GM23248 (cell line): ENCODE measurements at regions not wholly inside any gene's neighbourhood (a gene's known extent, or its start where the extent isn't known, plus 50 kb on each side); places are given as distances from the start of the nearest gene placed in this dataset.

Experiments
- DNase-seq: peaks from one replicate; pipeline ENCODE4 v3.0.0-alpha.2; 2015
- H2AFZ ChIP-seq: fragments of 200-600 bp; sonication (generic); 2 replicates; pipeline ENCODE4 v1.6.1; 2016; ENCODE audit warnings: antibody characterized with exemption
- H3F3A ChIP-seq: fragments of 200-600 bp; sonication (generic); 2 replicates; pipeline ENCODE4 v1.6.1; 2016; ENCODE audit warnings: mild to moderate bottlenecking, antibody characterized with exemption, mixed run types; ENCODE audit not compliant: insufficient read depth
- H3K27ac ChIP-seq: fragments of 200-600 bp; sonication (generic); 2 replicates; pipeline ENCODE4 v1.5.1; 2016; ENCODE audit warnings: mild to moderate bottlenecking
- H3K27me3 ChIP-seq: fragments of 200-600 bp; sonication (generic); replicated peaks from 2 replicates; pipeline ENCODE4 v1.6.1; 2016; ENCODE audit warnings: mild to moderate bottlenecking; ENCODE audit not compliant: insufficient read depth
- H3K36me3 ChIP-seq: fragments of 200-600 bp; sonication (generic); 2 replicates; pipeline ENCODE4 v1.6.1; 2016; ENCODE audit warnings: low read depth, mild to moderate bottlenecking
- H3K4me1 ChIP-seq: fragments of 200-600 bp; sonication (generic); 2 replicates; pipeline ENCODE4 v1.6.1; 2016; ENCODE audit warnings: mild to moderate bottlenecking; ENCODE audit not compliant: insufficient read depth
- H3K4me2 ChIP-seq: fragments of 200-600 bp; sonication (generic); one replicate; pipeline ENCODE4 v1.6.1; 2016; ENCODE audit warnings: mild to moderate bottlenecking; ENCODE audit not compliant: unreplicated experiment
- H3K4me3 ChIP-seq: fragments of 200-600 bp; sonication (generic); 2 replicates; pipeline ENCODE4 v1.5.1; 2016; ENCODE audit warnings: mild to moderate bottlenecking
- H3K79me2 ChIP-seq: fragments of 200-600 bp; sonication (generic); 2 replicates; pipeline ENCODE4 v1.6.1; 2016; ENCODE audit warnings: mild to moderate bottlenecking; ENCODE audit not compliant: insufficient read depth
- H3K9ac ChIP-seq: fragments of 200-600 bp; sonication (generic); 2 replicates; pipeline ENCODE4 v1.6.1; 2016; ENCODE audit warnings: mild to moderate bottlenecking
- H3K9me2 ChIP-seq: fragments of 200-600 bp; sonication (generic); 2 replicates; pipeline ENCODE4 v1.6.1; 2016; ENCODE audit warnings: mixed run types, mild to moderate bottlenecking, moderate library complexity; ENCODE audit not compliant: insufficient read depth
- H3K9me3 ChIP-seq: fragments of 200-600 bp; sonication (generic); one replicate; pipeline ENCODE4 v1.6.1; 2017; ENCODE audit warnings: low read depth
- H4K20me1 ChIP-seq: fragments of 200-600 bp; sonication (generic); 2 replicates; pipeline ENCODE4 v1.6.0; 2016; ENCODE audit not compliant: insufficient read depth
- EZH2 ChIP-seq: fragments of 200-600 bp; sonication (generic); IDR thresholded peaks from 2 replicates; pipeline ENCODE4 v1.6.1; 2018; ENCODE audit warnings: antibody characterized with exemption, mild to moderate bottlenecking; ENCODE audit not compliant: insufficient read depth, poor library complexity, severe bottlenecking
- EZH2phosphoT487 ChIP-seq: fragments of 200-600 bp; sonication (generic); IDR thresholded peaks from 2 replicates; pipeline ENCODE4 v1.6.1; 2018; ENCODE audit warnings: antibody characterized with exemption, moderate library complexity, mild to moderate bottlenecking, low read depth; ENCODE audit not compliant: insufficient read depth
- WGBS, 2 experiments: methylation state at CpG; one replicate each; pipeline ENCODE4 v1.1.6; 2015 to 2017; ENCODE audit warnings: low lambda C conversion rate in 2 of 2, low coverage in 1 of 2; ENCODE audit errors: missing lambda C conversion rate in 2 of 2; 5-methylcytosine and 5-hydroxymethylcytosine counted together
- in situ Hi-C: fragments of 300-500 bp; cut with MboI; formaldehyde crosslinking; loops from 2 replicates; pipeline ENCODE4 v1.15.0; 2020

DNA sequence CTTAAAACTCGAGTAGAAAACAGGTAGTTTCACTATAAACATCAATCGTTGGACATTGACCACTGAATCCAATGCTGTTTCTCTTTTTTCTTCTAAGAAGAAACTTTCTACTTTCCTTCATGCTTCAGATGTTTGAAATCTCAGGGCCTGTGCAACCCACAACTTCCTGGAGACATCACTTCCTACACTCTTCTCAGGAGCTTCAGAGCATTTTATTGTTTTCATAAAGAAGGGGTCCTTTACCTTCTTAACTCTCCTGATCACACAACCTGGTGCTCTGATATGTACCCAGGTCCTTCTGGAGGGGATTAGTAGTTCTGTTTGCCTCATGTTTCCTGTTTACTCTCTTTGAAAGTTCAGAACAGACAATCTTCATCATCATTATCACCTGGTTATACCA is 113.0 kb upstream of the VAV3 start:
- H3K4me2 ChIP-seq: no peak overlapping the region
- TF ChIP-seq EZH2phosphoT487: no peak
- no peak for TF ChIP-seq EZH2
- H3K4me3 ChIP-seq: no peak overlapping the region
- H4K20me1 ChIP-seq: no peaks in the 10 kb centered on the region
- no peaks in the 10 kb centered on the region for H3F3A ChIP-seq
- no peak for DNase-seq
- no peak overlapping the region for H3K9ac ChIP-seq
- H3K27ac ChIP-seq: no peak overlapping the region
- H3K27me3 ChIP-seq: 0 out of 2 replicates have a peak, but pooled peaks cover 7% of the 10 kb centered on the region
- no peaks in the 10 kb centered on the region for H3K9me3 ChIP-seq
- no peaks in the 10 kb centered on the region for H3K9me2 ChIP-seq
- no peak overlapping the region for H2AFZ ChIP-seq
- H3K36me3 ChIP-seq: no peaks in the 10 kb centered on the region
- no peaks in the 10 kb centered on the region for H3K4me1 ChIP-seq
- H3K79me2 ChIP-seq: no peaks in the 10 kb centered on the region
- in situ Hi-C loops: no loop called here
- WGBS, 2 experiments: 72 to 79% methylated on average over 2 of the region's 2 CpGs

DNA sequence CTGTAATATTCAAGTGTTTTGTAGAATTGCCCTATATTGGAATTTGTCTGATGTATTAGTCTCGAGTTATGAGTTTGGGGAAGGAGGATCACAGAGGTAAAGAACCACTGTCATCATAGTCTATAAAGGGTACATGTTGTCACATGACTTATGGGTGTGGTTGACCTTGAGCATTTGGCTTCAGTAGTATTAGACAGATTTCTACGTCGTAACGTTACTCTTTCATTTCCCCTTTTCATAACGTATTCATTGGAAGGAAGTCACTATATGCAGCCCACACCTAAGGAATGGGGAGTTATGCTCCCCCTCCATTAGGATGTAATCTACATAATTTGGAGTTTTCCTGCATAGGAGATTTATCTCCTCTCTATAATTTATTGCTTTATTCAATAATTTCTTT is 110.1 kb upstream of the VAV3 start:
- no peaks in the 10 kb centered on the region for H3F3A ChIP-seq
- H3K9me3 ChIP-seq: no peaks in the 10 kb centered on the region
- no peak for TF ChIP-seq EZH2phosphoT487
- no peak for TF ChIP-seq EZH2
- peaks cover 16% of the 10 kb centered on the region; the same call in 1 of the 2 replicates for H3K27me3 ChIP-seq
- 43 to 44% methylated on average over 5 of the region's 5 CpGs for whole genome bisulfite sequencing, 2 experiments
- no peaks in the 10 kb centered on the region for H3K9me2 ChIP-seq
- H4K20me1 ChIP-seq: no peaks in the 10 kb centered on the region
- in situ Hi-C loops: no loop called here
- no peak overlapping the region for H2AFZ ChIP-seq
- H3K27ac ChIP-seq: no peak overlapping the region
- H3K79me2 ChIP-seq: no peaks in the 10 kb centered on the region
- H3K4me2 ChIP-seq: no peak overlapping the region
- H3K9ac ChIP-seq: no peak overlapping the region
- no peaks in the 10 kb centered on the region for H3K36me3 ChIP-seq
- no peak overlapping the region for H3K4me3 ChIP-seq
- H3K4me1 ChIP-seq: no peaks in the 10 kb centered on the region
- DNase-seq: no peak

- no peak overlapping the region for H3K9ac ChIP-seq
- H4K20me1 ChIP-seq: no peaks in the 10 kb centered on the region
- no peak for DNase-seq
- H3K27me3 ChIP-seq: peaks cover 19% of the 10 kb centered on the region; the same call in 1 of the 2 replicates
- no peaks in the 10 kb centered on the region for H3K4me1 ChIP-seq
- no peaks in the 10 kb centered on the region for H3K36me3 ChIP-seq
- no peak overlapping the region for H3K4me3 ChIP-seq
- H3F3A ChIP-seq: no peaks in the 10 kb centered on the region
- no peak overlapping the region for H3K27ac ChIP-seq
- H3K79me2 ChIP-seq: no peaks in the 10 kb centered on the region
- no peak overlapping the region for H3K4me2 ChIP-seq
- no peak overlapping the region for H2AFZ ChIP-seq
- WGBS, 2 experiments: 4 to 11% methylated on average over 1 of the region's 1 CpG
- H3K9me2 ChIP-seq: no peaks in the 10 kb centered on the region
- no peaks in the 10 kb centered on the region for H3K9me3 ChIP-seq
- TF ChIP-seq EZH2 (no peak), EZH2phosphoT487 (no peak)
- in situ Hi-C loops: no loop called here
Measured at GRCh38 chr1:108072776-108073175, 107.8 kb upstream of the VAV3 start.

GRCh38 chr1:108072212-108072611 is 107.2 kb upstream of the VAV3 start:
- no peaks in the 10 kb centered on the region for H3K9me3 ChIP-seq
- in situ Hi-C loops: no loop called here
- no peaks in the 10 kb centered on the region for H3F3A ChIP-seq
- H3K27me3 ChIP-seq: peaks cover 19% of the 10 kb centered on the region; the same call in 1 of the 2 replicates
- no peaks in the 10 kb centered on the region for H3K79me2 ChIP-seq
- no peak overlapping the region for H3K9ac ChIP-seq
- no peak overlapping the region for H3K27ac ChIP-seq
- WGBS, 2 experiments: 57 to 77% methylated on average over 2 of the region's 2 CpGs
- no peak for DNase-seq
- no peaks in the 10 kb centered on the region for H3K4me1 ChIP-seq
- H3K9me2 ChIP-seq: no peaks in the 10 kb centered on the region
- no peak overlapping the region for H2AFZ ChIP-seq
- H3K4me2 ChIP-seq: no peak overlapping the region
- TF ChIP-seq EZH2phosphoT487 (no peak), EZH2 (no peak)
- H3K4me3 ChIP-seq: no peak overlapping the region
- no peaks in the 10 kb centered on the region for H3K36me3 ChIP-seq
- no peaks in the 10 kb centered on the region for H4K20me1 ChIP-seq

GRCh38 chr1:108071601-108072000 is 106.6 kb upstream of the VAV3 start:
- Histone ChIP-seq H3K9me3 (no peaks in the 10 kb centered on the region), H4K20me1 (no peaks in the 10 kb centered on the region), H3K9ac (no peak overlapping the region), H3K36me3 (no peaks in the 10 kb centered on the region), H3K27me3 (peaks cover 19% of the 10 kb centered on the region; the same call in 1 of the 2 replicates), H3K27ac (no peak overlapping the region), H3K4me2 (no peak overlapping the region), H3F3A (no peaks in the 10 kb centered on the region), H3K4me3 (no peak overlapping the region), H3K79me2 (no peaks in the 10 kb centered on the region), H2AFZ (no peak overlapping the region), H3K9me2 (no peaks in the 10 kb centered on the region), H3K4me1 (no peaks in the 10 kb centered on the region)
- in situ Hi-C loops: no loop called here
- no peak for DNase-seq
- WGBS, 2 experiments: 85 to 88% methylated on average over 2 of the region's 2 CpGs
- TF ChIP-seq EZH2: no peak
- TF ChIP-seq EZH2phosphoT487: no peak
